Chondrocyte (in vitro differentiated cells): ENCODE measurements at regions not wholly inside any gene's neighbourhood (a gene's known extent, or its start where the extent isn't known, plus 50 kb on each side); places are given as distances from the start of the nearest gene placed in this dataset.
"Not testable (repeated sequence)": the region's sequence is repeated elsewhere in the genome, so short reads cannot be mapped to it uniquely, and the experiment has no call there.

Experiments used
- DNase-seq: peaks from one replicate; pipeline ENCODE4 v3.0.0; 2021; ENCODE audit warnings: mixed read lengths, low spot score
- H3K27ac Mint-ChIP-seq: one replicate; pipeline ENCODE4 v1.8.0; 2021; ENCODE audit warnings: mild to moderate bottlenecking, moderate library complexity, mixed read lengths; ENCODE audit not compliant: unreplicated experiment
- H3K27me3 Mint-ChIP-seq: 2 replicates; pipeline ENCODE4 v1.8.0; 2021; ENCODE audit warnings: low read depth, mixed read lengths
- H3K36me3 Mint-ChIP-seq: 2 replicates; pipeline ENCODE4 v1.8.0; 2021; ENCODE audit warnings: low read depth, mixed read lengths
- H3K4me1 Mint-ChIP-seq: 2 replicates; pipeline ENCODE4 v1.8.0; 2021; ENCODE audit warnings: low read depth, mild to moderate bottlenecking, mixed read lengths
- H3K4me3 Mint-ChIP-seq: one replicate; pipeline ENCODE4 v1.8.0; 2021; ENCODE audit warnings: mild to moderate bottlenecking, moderate library complexity, mixed read lengths; ENCODE audit not compliant: unreplicated experiment
- H3K9me3 Mint-ChIP-seq: 2 replicates; pipeline ENCODE4 v1.8.0; 2021; ENCODE audit warnings: low read depth, mixed read lengths
- TF ChIP-seq, protein P1 (sequence below): fragments of 200-600 bp; sonication (generic); IDR thresholded peaks from 2 replicates; pipeline ENCODE4 v1.5.0; 2021; ENCODE audit warnings: antibody characterized with exemption, mild to moderate bottlenecking, moderate library complexity

DNA sequence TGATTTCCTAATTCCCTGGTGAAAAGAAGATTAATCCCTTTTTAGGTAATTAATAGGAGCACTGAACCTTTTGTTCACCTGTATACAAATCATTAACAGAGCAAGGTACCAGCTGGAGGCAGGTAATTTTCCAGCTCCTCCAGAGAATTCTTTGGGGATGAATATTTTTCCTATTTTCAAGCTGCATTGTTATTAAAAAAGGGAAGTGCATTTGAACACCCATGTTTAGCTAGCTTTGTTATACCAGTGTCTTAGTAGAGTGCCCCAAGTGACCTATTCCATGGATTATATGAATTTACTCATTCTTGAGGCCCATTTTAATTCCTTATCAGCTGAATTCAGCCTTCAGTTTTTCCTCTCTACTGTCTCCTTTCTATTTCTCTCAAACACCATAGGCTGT, 73.2 kb upstream of the GOT2 start:
- H3K9me3 Mint-ChIP-seq: peaks cover 9% of the 10 kb centered on the region
- no peaks in the 10 kb centered on the region for H3K36me3 Mint-ChIP-seq
- no peak for DNase-seq
- TF ChIP-seq, protein P1, sequence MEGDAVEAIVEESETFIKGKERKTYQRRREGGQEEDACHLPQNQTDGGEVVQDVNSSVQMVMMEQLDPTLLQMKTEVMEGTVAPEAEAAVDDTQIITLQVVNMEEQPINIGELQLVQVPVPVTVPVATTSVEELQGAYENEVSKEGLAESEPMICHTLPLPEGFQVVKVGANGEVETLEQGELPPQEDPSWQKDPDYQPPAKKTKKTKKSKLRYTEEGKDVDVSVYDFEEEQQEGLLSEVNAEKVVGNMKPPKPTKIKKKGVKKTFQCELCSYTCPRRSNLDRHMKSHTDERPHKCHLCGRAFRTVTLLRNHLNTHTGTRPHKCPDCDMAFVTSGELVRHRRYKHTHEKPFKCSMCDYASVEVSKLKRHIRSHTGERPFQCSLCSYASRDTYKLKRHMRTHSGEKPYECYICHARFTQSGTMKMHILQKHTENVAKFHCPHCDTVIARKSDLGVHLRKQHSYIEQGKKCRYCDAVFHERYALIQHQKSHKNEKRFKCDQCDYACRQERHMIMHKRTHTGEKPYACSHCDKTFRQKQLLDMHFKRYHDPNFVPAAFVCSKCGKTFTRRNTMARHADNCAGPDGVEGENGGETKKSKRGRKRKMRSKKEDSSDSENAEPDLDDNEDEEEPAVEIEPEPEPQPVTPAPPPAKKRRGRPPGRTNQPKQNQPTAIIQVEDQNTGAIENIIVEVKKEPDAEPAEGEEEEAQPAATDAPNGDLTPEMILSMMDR: no peak
- H3K27me3 Mint-ChIP-seq: peaks cover 14% of the 10 kb centered on the region
- H3K4me3 Mint-ChIP-seq: no peak overlapping the region
- no peaks in the 10 kb centered on the region for H3K4me1 Mint-ChIP-seq
- H3K27ac Mint-ChIP-seq: no peak overlapping the region

DNA sequence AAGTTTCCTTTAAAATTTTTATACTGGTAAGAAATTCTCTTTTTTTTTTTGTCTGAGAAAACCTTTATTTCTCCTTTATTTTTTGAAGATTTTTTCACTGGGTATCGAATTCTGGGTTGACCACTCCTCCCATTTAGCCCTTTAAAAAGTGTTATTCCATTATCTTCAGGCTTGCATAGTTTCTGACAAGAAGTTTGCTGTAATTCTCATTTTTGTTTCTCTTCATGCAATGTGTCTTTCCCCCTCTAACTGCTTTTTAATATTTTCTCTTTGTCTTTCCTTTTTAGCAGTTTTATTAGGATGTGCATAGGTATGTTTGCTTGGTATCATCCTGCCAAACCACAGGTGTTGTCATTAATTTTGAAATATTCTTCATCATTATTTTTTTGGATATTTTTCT, 67.7 kb upstream of the GOT2 start:
- Mint-ChIP-seq H3K27me3 (peaks cover 4% of the 10 kb centered on the region), H3K9me3 (peaks cover 29% of the 10 kb centered on the region), H3K36me3 (peaks cover 2% of the 10 kb centered on the region), H3K27ac (no peak overlapping the region), H3K4me3 (no peak overlapping the region), H3K4me1 (no peaks in the 10 kb centered on the region)
- TF ChIP-seq, protein P1: no peak
- DNase-seq: no peak

DNA sequence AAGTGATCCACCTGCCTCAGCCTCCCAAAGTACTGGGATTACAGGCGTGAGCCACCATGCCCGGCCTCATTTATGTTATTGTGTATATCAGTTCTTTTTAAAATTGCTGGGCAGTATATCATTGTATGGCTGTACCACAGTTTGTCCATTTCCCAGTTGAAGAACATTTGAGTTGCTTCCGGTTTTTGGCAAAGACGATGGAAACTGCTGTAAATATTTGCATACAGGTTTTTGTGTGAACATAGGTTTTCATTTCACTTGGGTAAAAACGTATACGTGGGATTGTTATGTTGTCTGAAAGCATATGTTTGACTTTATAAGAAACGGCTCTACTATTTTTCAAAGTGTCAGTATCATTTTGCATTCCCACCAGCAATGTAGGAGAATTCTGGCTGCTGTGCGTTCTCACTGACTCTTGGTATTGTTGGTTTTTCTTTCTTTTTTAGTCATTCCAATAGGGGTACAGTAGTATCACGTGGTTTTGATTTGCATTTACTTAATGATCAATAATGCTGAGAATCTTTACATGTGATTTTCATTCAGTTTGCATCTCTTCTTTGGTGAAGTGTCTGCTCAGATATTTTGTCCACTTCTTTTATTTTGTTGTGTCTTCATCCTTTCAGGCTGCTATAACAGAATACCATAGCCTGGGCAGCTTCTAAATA, 63.2 kb upstream of the GOT2 start:
- TF ChIP-seq, protein P1: no peak
- no peak overlapping the region for H3K27ac Mint-ChIP-seq
- H3K4me1 Mint-ChIP-seq: no peaks in the 10 kb centered on the region
- H3K27me3 Mint-ChIP-seq: peaks cover 21% of the 10 kb centered on the region
- DNase-seq: no peak
- H3K9me3 Mint-ChIP-seq: peaks cover 20% of the 10 kb centered on the region
- peaks cover 2% of the 10 kb centered on the region for H3K36me3 Mint-ChIP-seq
- H3K4me3 Mint-ChIP-seq: no peak overlapping the region

DNA sequence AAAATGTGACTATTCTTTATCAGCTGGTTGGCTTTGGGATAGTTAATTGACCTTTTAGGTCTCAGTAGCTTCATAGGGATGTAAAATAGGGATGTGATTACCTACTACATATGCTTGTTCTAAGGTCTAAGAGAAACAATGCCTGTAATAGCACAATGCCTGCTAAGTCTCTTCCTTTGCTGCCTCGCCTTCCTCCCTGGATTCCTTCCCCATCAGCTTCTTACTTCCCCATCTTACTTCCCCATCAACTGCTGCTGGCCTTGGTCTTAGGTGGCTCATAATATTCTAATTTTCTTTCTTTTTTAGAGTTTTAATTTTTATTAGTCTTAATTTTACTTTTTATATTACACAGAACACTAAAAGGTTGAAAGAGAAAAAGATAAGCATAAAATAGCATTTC, 59.2 kb upstream of the GOT2 start:
- Mint-ChIP-seq H3K4me3 (no peak overlapping the region), H3K36me3 (no peaks in the 10 kb centered on the region), H3K27ac (no peak overlapping the region), H3K27me3 (peaks cover 28% of the 10 kb centered on the region), H3K4me1 (no peaks in the 10 kb centered on the region), H3K9me3 (no peaks in the 10 kb centered on the region)
- no peak for DNase-seq
- TF ChIP-seq, protein P1: no peak

DNA sequence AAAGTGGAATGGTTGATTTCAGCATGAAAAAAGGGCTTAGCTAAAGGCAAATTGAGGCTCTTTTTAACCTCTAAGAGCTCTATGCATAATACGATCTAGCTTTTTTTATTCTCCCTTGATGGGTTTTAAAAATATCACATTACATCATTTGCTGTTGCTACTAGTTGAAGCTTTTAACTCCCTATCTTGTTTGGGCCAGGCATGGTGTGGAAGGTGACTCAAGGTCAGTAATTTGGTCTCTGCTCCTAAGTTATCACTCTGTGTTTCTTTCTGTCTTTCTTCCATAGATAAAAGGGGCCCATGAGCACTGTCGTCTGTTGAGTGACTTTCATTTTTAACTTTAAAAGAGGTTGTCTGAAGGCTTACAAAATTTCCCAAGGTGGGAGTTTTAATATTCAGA, 58.1 kb upstream of the GOT2 start:
- no peaks in the 10 kb centered on the region for H3K4me1 Mint-ChIP-seq
- TF ChIP-seq, protein P1: no peak
- H3K9me3 Mint-ChIP-seq: no peaks in the 10 kb centered on the region
- H3K27ac Mint-ChIP-seq: no peak overlapping the region
- H3K27me3 Mint-ChIP-seq: peaks cover 30% of the 10 kb centered on the region
- H3K4me3 Mint-ChIP-seq: no peak overlapping the region
- no peak for DNase-seq
- H3K36me3 Mint-ChIP-seq: no peaks in the 10 kb centered on the region

DNA sequence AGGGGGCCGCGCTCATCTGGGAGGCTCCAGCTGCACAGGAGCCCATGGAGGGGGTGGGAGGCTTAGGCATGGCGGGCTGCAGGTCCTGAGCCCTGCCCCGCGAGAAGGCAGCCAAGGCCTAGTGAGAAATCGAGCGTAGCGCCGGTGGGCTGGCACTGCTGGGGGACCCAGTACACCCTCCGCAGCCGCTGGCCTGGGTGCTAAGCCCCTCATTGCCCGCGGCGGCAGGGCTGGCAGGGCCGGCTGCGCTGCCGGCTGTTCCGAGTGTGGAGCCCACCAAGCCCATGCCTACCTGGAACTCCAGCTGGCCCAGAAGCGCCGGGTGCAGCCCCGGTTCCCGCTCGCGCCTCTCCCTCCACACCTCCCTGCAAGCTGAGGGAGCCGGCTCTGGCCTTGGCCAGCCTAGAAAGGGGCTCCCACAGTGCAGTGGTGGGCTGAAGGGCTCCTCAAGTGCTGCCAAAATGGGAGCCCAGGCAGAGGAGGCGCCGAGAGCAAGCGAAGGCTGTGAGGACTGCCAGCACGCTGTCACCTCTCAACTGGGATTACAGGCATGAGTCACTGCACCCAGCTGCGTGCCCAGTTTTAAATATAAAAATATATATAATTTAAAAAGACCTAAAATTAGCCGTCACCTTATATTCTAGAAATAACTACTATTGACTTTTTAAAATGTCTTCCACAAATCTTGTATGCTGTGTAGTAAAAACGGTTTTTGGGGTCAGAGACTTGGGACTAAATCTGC, 56.9 kb upstream of the GOT2 start:
- H3K4me1 Mint-ChIP-seq, H3K27ac Mint-ChIP-seq, DNase-seq, H3K36me3 Mint-ChIP-seq, H3K4me3 Mint-ChIP-seq, H3K9me3 Mint-ChIP-seq: not testable (repeated sequence)
- peaks cover 36% of the 10 kb centered on the region for H3K27me3 Mint-ChIP-seq
